ENCODE measurements at regions not wholly inside any gene's neighbourhood (a gene's known extent, or its start where the extent isn't known, plus 50 kb on each side); places are given as distances from the start of the nearest gene placed in this dataset.
"Not testable (repeated sequence)": the region's sequence is repeated elsewhere in the genome, so short reads cannot be mapped to it uniquely, and the experiment has no call there.

DNA sequence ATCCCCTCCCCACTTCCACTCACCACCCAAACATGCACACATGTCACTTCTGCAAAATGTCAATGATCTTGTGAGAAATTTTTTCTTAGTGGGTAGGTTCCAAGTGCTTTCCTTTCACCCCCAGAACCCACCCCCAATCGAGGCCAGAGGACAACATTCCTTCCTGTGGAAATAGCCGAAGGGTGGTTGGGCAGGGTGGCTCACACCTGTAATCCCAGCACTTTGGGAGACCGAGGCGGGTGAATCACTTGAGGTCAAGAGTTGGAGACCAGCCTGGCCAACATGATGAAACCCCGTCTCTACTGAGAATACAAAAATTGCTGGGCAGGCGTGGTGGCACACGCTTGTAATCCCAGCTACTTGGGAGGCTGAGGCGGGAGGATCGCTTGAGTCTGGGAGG lies 208.7 kb downstream of the RAB11FIP4 start:
- TF ChIP-seq POLR2A (IDR thresholded peaks at IDR 0.05; ENCODE audit: low read depth, low read length); JUN (IDR thresholded peaks at IDR 0.05; ENCODE audit: borderline replicate concordance, insufficient read depth, insufficient read length, low read depth); EZH2 (IDR thresholded peaks at IDR 0.05; ENCODE audit: borderline replicate concordance, low read depth, low read length, severe bottlenecking); FOS (IDR thresholded peaks at IDR 0.05; ENCODE audit: borderline replicate concordance, insufficient read depth, low read length): not testable (repeated sequence)
- TF ChIP-seq, protein P1, sequence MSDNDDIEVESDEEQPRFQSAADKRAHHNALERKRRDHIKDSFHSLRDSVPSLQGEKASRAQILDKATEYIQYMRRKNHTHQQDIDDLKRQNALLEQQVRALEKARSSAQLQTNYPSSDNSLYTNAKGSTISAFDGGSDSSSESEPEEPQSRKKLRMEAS (IDR thresholded peaks at IDR 0.05; ENCODE audit: insufficient read depth, insufficient read length) = not testable (repeated sequence)
- TF ChIP-seq, protein P2, sequence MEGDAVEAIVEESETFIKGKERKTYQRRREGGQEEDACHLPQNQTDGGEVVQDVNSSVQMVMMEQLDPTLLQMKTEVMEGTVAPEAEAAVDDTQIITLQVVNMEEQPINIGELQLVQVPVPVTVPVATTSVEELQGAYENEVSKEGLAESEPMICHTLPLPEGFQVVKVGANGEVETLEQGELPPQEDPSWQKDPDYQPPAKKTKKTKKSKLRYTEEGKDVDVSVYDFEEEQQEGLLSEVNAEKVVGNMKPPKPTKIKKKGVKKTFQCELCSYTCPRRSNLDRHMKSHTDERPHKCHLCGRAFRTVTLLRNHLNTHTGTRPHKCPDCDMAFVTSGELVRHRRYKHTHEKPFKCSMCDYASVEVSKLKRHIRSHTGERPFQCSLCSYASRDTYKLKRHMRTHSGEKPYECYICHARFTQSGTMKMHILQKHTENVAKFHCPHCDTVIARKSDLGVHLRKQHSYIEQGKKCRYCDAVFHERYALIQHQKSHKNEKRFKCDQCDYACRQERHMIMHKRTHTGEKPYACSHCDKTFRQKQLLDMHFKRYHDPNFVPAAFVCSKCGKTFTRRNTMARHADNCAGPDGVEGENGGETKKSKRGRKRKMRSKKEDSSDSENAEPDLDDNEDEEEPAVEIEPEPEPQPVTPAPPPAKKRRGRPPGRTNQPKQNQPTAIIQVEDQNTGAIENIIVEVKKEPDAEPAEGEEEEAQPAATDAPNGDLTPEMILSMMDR (IDR thresholded peaks at IDR 0.05; ENCODE audit: extremely low read depth in 1 of 2, insufficient read depth in 1 of 2, low read depth in 1 of 2, low read length in 2 of 2) = not testable (repeated sequence)
